ENCODE measurements at regions not wholly inside any gene's neighbourhood (a gene's known extent, or its start where the extent isn't known, plus 50 kb on each side); places are given as distances from the start of the nearest gene placed in this dataset.

GRCh38 chr4:187004628-187005027 lies 281.0 kb upstream of the FAT1 start (continued):
- TF ChIP-seq RXRA (IDR thresholded peaks at IDR 0.05; ENCODE audit: insufficient read depth, low read depth, low read length) (no peak), MAX (IDR thresholded peaks at IDR 0.05) (no peak), RFX5 (IDR thresholded peaks at IDR 0.05; ENCODE audit: borderline replicate concordance, low read depth, low read length) (no peak), TEAD4 (IDR thresholded peaks at IDR 0.05; ENCODE audit: low read depth, low read length) (no peak), TBP (IDR thresholded peaks at IDR 0.05; ENCODE audit: low read depth, low read length) (no peak), FOSL1 (IDR thresholded peaks at IDR 0.05; ENCODE audit: insufficient read depth, low read depth, low read length) (no peak), POLR2A (IDR thresholded peaks at IDR 0.05; ENCODE audit: control extremely low read depth in 1 of 2, low read depth in 2 of 2, low read length in 2 of 2) (no peak), KDM5A (IDR thresholded peaks at IDR 0.05; ENCODE audit: low read length) (no peak), EGR1 (IDR thresholded peaks at IDR 0.05; ENCODE audit: borderline replicate concordance, low read depth, low read length) (no peak)

Measured in H1 (cell line).